ENCODE measurements at regions not wholly inside any gene's neighbourhood (a gene's known extent, or its start where the extent isn't known, plus 50 kb on each side); places are given as distances from the start of the nearest gene placed in this dataset.
A peak's percentile ranks its signal among the peaks of the same experiment; 100 is the strongest.

GRCh38 chr14:51548187-51548586 lies 103.5 kb upstream of the FRMD6 start:
- DNase-seq (no peak), ATAC-seq (replicated peaks in 1 of 2) (no peak)
- H3K4me3 Mint-ChIP-seq: no peak overlapping the region
- H3K27me3 Mint-ChIP-seq (ENCODE audit: low read depth): peaks cover 5% of the 10 kb centered on the region
- no peaks in the 10 kb centered on the region for H3K36me3 Mint-ChIP-seq (ENCODE audit: insufficient read depth in 2 of 2)
- H3K9me3 Mint-ChIP-seq: no peaks in the 10 kb centered on the region
- H3K4me1 Mint-ChIP-seq (ENCODE audit: low read depth): no peaks in the 10 kb centered on the region
- no peak overlapping the region for H3K27ac Mint-ChIP-seq

DNA sequence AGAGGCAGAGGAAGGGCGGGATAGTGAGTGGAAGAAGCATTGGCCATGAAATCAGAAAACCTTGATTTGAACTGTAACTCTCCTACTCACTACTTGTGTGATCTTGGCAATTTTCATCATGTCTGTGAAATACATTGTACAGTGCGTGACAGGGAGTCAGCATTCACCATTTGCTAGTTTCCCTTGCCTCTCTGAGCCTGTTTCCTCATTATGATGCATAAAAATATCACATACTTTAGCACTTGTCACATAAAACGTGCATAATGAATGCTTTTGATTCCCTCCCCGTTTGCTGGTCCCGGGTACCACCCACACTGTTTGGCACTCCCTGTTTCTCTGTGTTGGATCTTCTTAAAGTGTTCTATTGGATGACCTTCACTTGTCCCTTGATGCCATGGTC lies 101.1 kb upstream of the FRMD6 start:
- no peaks in the 10 kb centered on the region for H3K36me3 Mint-ChIP-seq (ENCODE audit: insufficient read depth in 2 of 2)
- no peaks in the 10 kb centered on the region for H3K4me1 Mint-ChIP-seq (ENCODE audit: low read depth)
- H3K9me3 Mint-ChIP-seq: no peaks in the 10 kb centered on the region
- H3K27ac Mint-ChIP-seq: no peak overlapping the region
- H3K27me3 Mint-ChIP-seq (ENCODE audit: low read depth): no peaks in the 10 kb centered on the region
- no peak for DNase-seq
- no peak for ATAC-seq (replicated peaks in 1 of 2)
- no peak overlapping the region for H3K4me3 Mint-ChIP-seq

DNA sequence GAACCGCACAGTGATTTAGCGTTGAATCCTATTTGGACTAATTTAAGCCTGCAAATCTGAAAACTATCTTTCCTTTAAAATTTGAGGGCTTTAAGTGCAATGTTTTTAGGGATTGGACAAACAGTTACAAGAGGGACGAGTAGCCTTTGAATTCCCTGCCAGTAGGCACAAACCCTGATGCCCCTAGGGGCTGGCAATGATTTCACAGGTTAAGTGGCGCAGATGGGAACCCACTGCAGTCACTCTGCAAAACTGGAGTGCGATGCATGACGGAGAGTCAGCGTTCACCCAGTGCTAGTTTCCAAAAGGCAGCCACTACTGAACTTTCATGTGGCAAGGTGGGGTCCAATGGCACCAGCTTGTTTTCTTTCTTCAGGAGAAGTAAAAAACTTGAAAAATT lies 99.4 kb upstream of the FRMD6 start:
- Mint-ChIP-seq H3K36me3 (ENCODE audit: insufficient read depth in 2 of 2) (no peaks in the 10 kb centered on the region), H3K4me1 (ENCODE audit: low read depth) (no peaks in the 10 kb centered on the region), H3K4me3 (no peak overlapping the region), H3K9me3 (no peaks in the 10 kb centered on the region), H3K27ac (no peak overlapping the region), H3K27me3 (ENCODE audit: low read depth) (no peaks in the 10 kb centered on the region)
- ATAC-seq (replicated peaks in 1 of 2) (no peak), DNase-seq (no peak)

DNA sequence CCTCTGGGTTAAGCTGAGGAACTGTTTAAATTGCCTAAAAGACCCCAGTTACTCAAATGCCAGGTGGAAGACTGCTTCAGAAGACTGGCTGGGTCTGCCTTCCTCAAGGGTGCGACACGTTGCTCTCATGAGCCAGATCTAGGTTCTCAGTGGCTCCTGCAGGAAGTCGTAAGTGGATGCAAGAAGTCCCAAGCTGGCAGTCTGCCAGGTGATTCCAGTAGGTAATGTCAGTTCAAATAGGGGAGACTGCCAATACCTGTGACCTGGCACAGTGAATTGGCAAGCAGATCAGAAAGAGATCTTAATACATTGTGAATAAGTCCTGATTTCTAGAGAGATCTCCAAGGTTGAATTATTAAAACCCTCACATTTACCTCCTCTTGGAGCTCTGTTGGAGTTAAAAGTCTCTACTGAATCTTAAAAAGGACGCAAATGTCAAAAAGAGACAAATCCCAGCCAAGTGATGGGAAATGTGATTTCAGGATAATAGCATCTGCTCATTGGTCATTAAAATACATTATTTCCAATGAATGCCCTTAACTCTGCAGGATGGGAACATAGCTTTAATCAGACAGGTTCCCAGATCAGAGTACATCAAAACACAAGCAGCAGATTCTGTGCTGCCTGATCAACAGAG lies 98.8 kb upstream of the FRMD6 start:
- ATAC-seq (replicated peaks in 1 of 2) (no peak), DNase-seq (no peak)
- Mint-ChIP-seq H3K27me3 (ENCODE audit: low read depth) (no peaks in the 10 kb centered on the region), H3K9me3 (no peaks in the 10 kb centered on the region), H3K4me3 (no peak overlapping the region), H3K4me1 (ENCODE audit: low read depth) (no peaks in the 10 kb centered on the region), H3K27ac (no peak overlapping the region), H3K36me3 (ENCODE audit: insufficient read depth in 2 of 2) (no peaks in the 10 kb centered on the region)

DNA sequence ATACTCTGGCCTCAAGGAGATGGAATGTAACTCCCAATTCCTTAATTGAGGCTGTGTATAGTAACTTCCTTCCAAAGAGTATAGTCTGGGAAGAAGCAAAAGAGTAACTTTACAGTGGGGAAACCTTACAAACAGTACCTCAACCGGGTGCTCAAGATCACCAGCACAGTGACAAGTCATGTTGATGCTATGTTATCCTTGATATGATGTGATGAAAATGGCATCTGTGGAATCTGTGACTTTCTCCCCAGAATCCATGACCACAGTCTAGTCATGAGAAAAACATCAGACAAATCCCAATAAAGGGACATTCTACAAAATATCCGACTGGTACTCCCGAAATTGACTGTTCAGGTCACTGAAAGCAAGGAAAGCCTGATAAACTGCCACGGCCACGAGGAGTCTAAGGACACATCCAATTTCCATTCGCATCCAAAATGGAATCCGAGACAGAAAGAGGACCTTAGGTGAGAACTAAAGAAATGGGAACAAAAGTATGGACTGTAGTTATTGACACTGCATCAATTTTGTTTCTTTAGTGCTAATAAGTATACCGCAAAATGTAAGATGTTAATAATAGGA lies 97.3 kb upstream of the FRMD6 start:
- Mint-ChIP-seq H3K27ac (no peak overlapping the region), H3K36me3 (ENCODE audit: insufficient read depth in 2 of 2) (no peaks in the 10 kb centered on the region), H3K4me1 (ENCODE audit: low read depth) (no peaks in the 10 kb centered on the region), H3K9me3 (no peaks in the 10 kb centered on the region), H3K4me3 (no peak overlapping the region), H3K27me3 (ENCODE audit: low read depth) (no peaks in the 10 kb centered on the region)
- DNase-seq (no peak), ATAC-seq (replicated peaks in 1 of 2) (no peak)

GRCh38 chr14:51554953-51555352 lies 96.8 kb upstream of the FRMD6 start:
- H3K9me3 Mint-ChIP-seq: no peaks in the 10 kb centered on the region
- ATAC-seq (replicated peaks in 1 of 2): no peak
- H3K27me3 Mint-ChIP-seq (ENCODE audit: low read depth): no peaks in the 10 kb centered on the region

DNA sequence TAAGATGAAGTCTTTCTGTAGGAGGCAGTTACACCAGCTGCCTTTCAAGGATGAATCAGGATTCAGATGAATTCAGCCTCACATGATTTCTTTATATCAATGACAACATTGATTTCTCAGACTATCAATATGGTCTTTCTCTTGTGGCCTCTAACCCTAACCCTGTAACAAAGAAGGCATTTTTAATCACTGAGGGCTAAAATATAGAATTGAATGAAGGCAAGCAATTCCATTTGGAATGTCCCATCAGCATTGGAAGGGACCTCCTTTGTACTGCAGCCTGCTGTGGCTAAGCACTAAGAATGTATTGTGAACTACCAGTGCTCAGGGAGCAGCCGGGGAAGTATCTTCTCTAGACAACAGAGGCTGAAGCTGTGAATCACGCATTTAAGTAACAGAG lies 90.6 kb upstream of the FRMD6 start:
- Mint-ChIP-seq H3K27me3 (ENCODE audit: low read depth) (no peaks in the 10 kb centered on the region), H3K4me1 (ENCODE audit: low read depth) (peaks cover 18% of the 10 kb centered on the region), H3K36me3 (ENCODE audit: insufficient read depth in 2 of 2) (no peaks in the 10 kb centered on the region), H3K9me3 (no peaks in the 10 kb centered on the region), H3K4me3 (no peak overlapping the region), H3K27ac (no peak overlapping the region)
- ATAC-seq (replicated peaks in 1 of 2) (no peak), DNase-seq (no peak)

More at GRCh38 chr14:51554953-51555352, 96.8 kb upstream of the FRMD6 start:
- H3K36me3 Mint-ChIP-seq (ENCODE audit: insufficient read depth in 2 of 2): no peaks in the 10 kb centered on the region
- no peak for DNase-seq
- H3K4me1 Mint-ChIP-seq (ENCODE audit: low read depth): no peaks in the 10 kb centered on the region
- no peak overlapping the region for H3K27ac Mint-ChIP-seq
- H3K4me3 Mint-ChIP-seq: no peak overlapping the region

DNA sequence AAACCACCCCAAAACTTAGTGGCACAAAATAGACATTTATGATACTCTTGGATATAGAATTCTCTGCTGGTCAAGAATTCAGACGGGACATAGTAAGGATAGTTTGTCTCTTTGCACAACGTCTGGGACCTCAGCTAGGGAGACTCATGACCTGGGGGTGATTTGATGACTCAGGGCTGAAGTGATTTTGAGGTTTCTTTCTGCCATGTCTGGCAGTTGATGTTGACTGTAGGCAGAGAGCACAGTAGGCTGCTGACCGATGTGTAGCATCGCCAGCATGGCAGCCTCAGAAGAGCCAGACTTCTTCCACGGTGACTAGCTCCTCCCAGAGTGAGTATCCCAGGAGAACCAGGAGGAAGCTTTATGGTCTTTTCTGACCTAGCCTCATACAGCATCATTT lies 88.9 kb upstream of the FRMD6 start:
- H3K4me3 Mint-ChIP-seq: no peak overlapping the region
- no peak overlapping the region for H3K27ac Mint-ChIP-seq
- ATAC-seq (replicated peaks in 1 of 2) (no peak), DNase-seq (no peak)
- H3K36me3 Mint-ChIP-seq (ENCODE audit: insufficient read depth in 2 of 2): no peaks in the 10 kb centered on the region
- peaks cover 29% of the 10 kb centered on the region for H3K4me1 Mint-ChIP-seq (ENCODE audit: low read depth)
- H3K9me3 Mint-ChIP-seq: no peaks in the 10 kb centered on the region
- no peaks in the 10 kb centered on the region for H3K27me3 Mint-ChIP-seq (ENCODE audit: low read depth)

DNA sequence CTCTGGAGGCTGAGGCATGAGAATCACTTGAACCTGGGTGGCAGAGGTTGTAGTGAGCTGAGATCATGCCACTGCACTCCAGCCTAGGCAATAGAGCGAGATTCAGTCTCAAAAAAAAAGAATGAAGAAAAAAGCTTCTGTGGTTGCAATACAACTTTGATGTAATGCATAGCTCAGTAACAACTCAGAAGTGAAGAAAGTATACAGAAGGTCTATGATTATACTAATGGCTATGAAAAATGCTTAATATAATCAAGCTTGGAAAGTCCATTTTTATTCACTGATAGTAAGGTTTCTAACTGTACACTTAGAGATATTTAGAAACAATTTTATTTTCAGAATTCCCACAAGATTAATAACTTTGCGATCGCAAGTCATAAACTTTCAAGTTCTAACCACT lies 88.2 kb upstream of the FRMD6 start:
- Mint-ChIP-seq H3K27me3 (ENCODE audit: low read depth) (no peaks in the 10 kb centered on the region), H3K9me3 (no peaks in the 10 kb centered on the region), H3K27ac (no peak overlapping the region), H3K4me3 (no peak overlapping the region), H3K36me3 (ENCODE audit: insufficient read depth in 2 of 2) (no peaks in the 10 kb centered on the region), H3K4me1 (ENCODE audit: low read depth) (peaks cover 29% of the 10 kb centered on the region)
- ATAC-seq (replicated peaks in 1 of 2) (no peak), DNase-seq (no peak)

GRCh38 chr14:51564460-51564859 lies 87.2 kb upstream of the FRMD6 start:
- DNase-seq: no peak
- H3K27me3 Mint-ChIP-seq (ENCODE audit: low read depth): no peaks in the 10 kb centered on the region
- H3K4me1 Mint-ChIP-seq (ENCODE audit: low read depth): peaks cover 29% of the 10 kb centered on the region
- H3K27ac Mint-ChIP-seq: no peak overlapping the region
- no peaks in the 10 kb centered on the region for H3K36me3 Mint-ChIP-seq (ENCODE audit: insufficient read depth in 2 of 2)
- ATAC-seq (replicated peaks in 1 of 2): no peak
- H3K9me3 Mint-ChIP-seq: no peaks in the 10 kb centered on the region
- no peak overlapping the region for H3K4me3 Mint-ChIP-seq

DNA sequence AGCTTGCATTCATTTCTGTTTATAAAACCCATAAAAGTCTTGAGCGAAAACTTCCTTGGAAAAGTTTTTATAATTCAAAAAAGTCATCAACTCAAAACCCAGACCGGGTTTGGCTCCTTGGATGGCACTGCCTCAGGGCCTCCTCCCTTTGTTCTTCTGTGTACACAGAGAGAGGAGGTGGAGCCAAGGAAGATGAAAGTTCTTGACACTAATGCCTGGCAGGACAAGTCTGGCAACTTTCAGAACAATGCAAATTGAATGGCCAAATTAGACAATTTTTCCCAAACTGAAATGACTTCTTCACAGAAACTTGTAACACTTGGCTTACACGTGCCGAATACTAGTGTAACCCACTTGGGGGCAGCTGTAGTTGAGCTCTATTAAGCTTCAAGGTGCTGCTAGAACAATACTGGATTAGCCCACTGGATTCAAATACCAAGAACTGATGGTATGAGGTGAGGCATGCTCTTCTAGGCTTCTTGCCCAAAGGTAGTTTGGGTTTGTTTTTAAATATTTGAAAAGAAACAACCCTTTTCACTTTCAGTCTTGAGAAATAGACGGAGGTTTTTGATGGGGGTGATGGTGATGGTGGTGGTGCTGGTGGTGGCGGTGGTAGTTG lies 86.6 kb upstream of the FRMD6 start:
- DNase-seq (no peak), ATAC-seq (replicated peaks in 1 of 2) (no peak)
- Mint-ChIP-seq H3K4me1 (ENCODE audit: low read depth) (peaks cover 29% of the 10 kb centered on the region), H3K27ac (peak overlapping the region; percentile 31), H3K9me3 (no peaks in the 10 kb centered on the region), H3K4me3 (no peak overlapping the region), H3K27me3 (ENCODE audit: low read depth) (no peaks in the 10 kb centered on the region), H3K36me3 (ENCODE audit: insufficient read depth in 2 of 2) (no peaks in the 10 kb centered on the region)

DNA sequence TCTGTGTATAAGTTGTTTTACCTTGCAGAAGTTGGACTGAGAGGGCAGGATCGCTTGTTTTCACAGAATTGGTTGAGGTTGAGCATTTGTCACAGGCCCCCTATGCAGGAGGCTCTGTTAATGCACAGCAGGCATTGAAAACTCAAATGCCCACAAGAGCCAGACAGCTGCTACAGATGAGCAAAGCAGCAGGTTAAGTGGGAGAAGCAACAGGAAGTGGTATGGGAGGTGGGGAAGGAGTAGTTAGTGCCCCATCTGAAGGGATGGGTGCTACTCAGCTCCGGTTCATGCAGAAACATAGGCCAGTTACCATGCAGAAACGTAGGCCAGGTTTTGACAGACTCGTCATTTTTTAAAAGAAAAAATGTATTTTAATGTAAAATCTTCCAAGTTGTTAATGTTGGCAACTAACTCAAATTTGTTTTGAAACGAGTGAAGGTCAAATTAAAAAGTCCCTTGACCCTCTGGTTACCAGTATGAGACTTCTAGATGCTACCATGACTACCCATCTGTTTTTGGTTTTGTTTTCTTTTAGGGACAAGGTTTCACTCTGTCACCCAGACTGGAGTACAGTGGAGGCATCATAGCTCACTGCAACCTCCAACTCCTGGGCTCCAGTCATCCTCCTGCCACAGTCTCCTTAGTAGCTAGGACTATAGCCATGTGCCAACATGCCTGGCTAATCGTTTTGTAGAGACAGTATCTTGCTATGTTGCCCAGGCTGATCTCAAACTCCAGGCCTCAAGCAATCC lies 84.7 kb upstream of the FRMD6 start:
- Mint-ChIP-seq H3K4me3 (no peak overlapping the region), H3K4me1 (ENCODE audit: low read depth) (peaks cover 29% of the 10 kb centered on the region), H3K36me3 (ENCODE audit: insufficient read depth in 2 of 2) (no peaks in the 10 kb centered on the region), H3K27me3 (ENCODE audit: low read depth) (no peaks in the 10 kb centered on the region), H3K27ac (no peak overlapping the region), H3K9me3 (no peaks in the 10 kb centered on the region)
- DNase-seq: peak in 1 of 2 donors; percentile 16
- ATAC-seq (replicated peaks in 1 of 2): peak; percentile 64 to 78

DNA sequence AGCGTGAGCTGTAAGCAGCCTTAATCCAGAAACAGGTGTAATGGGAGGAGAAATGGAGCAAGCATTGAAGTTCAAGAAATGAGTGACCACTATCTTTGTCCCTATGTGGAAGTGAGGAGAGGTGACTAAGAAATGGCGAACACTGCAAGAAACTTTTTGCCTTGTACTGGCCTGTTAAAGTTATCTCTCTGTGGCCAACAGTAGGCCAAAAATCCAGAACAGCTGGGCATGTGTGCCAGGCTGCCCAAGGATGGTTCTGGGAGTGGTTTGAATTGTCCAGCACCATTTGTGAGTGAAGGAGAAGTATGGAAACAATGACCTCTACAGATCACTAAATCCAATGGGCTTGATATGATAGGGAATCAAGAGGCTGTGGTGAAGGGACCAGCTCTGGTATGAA lies 83.3 kb upstream of the FRMD6 start:
- Mint-ChIP-seq H3K4me1 (ENCODE audit: low read depth) (peaks cover 29% of the 10 kb centered on the region), H3K27ac (no peak overlapping the region), H3K9me3 (no peaks in the 10 kb centered on the region), H3K27me3 (ENCODE audit: low read depth) (peaks cover 6% of the 10 kb centered on the region), H3K4me3 (no peak overlapping the region), H3K36me3 (ENCODE audit: insufficient read depth in 2 of 2) (no peaks in the 10 kb centered on the region)
- DNase-seq (no peak), ATAC-seq (replicated peaks in 1 of 2) (no peak)
